Ishikawa (cell line): ENCODE measurements at regions not wholly inside any gene's neighbourhood (a gene's known extent, or its start where the extent isn't known, plus 50 kb on each side); places are given as distances from the start of the nearest gene placed in this dataset.

Experiments used
- EGR1 ChIP-seq: IDR thresholded peaks from 2 replicates; pipeline ENCODE4 v1.6.1; 2012
- REST ChIP-seq: IDR thresholded peaks from 2 replicates; pipeline ENCODE4 v1.6.1; 2012; ENCODE audit warnings: low read depth, mild to moderate bottlenecking

GRCh38 chr9:135418161-135418560, 61.4 kb upstream of the PPP1R26 start:
- no peak for TF ChIP-seq EGR1
- no peak for TF ChIP-seq REST
